GM12891 (cell line): ENCODE measurements at regions not wholly inside any gene's neighbourhood (a gene's known extent, or its start where the extent isn't known, plus 50 kb on each side); places are given as distances from the start of the nearest gene placed in this dataset.
A peak's percentile ranks its signal among the peaks of the same experiment; 100 is the strongest.

Source experiments
- DNase-seq: peaks from one replicate; pipeline ENCODE4 v3.0.0; 2011; ENCODE audit warnings: low spot score; ENCODE audit not compliant: insufficient read length
- FAIRE-seq: peaks from 2 replicates; lab custom pipeline; 2011; peaks lifted over from hg19 to GRCh38; lab: Jason Lieb, UNC
- PAX5 ChIP-seq: IDR thresholded peaks from 2 replicates; pipeline ENCODE4 v1.6.1; 2011; ENCODE audit warnings: low read length, moderate library complexity, mild to moderate bottlenecking; ENCODE audit not compliant: insufficient read depth, severe bottlenecking
- POLR2A ChIP-seq: IDR thresholded peaks from 2 replicates; pipeline ENCODE4 v1.6.1; 2011; ENCODE audit warnings: low read depth, low read length, control low read depth
- POLR2AphosphoS5 ChIP-seq: IDR thresholded peaks from 2 replicates; pipeline ENCODE4 v1.6.1; 2011; ENCODE audit warnings: low read depth, low read length, control low read depth
- POU2F2 ChIP-seq: IDR thresholded peaks from 2 replicates; pipeline ENCODE4 v1.6.1; 2011; ENCODE audit warnings: low read depth, mild to moderate bottlenecking, control low read depth, low read length, moderate library complexity
- SPI1 ChIP-seq: IDR thresholded peaks from 2 replicates; pipeline ENCODE4 v1.6.1; 2011; ENCODE audit warnings: low read depth, low read length, control low read depth
- TAF1 ChIP-seq: IDR thresholded peaks from 2 replicates; pipeline ENCODE4 v1.6.1; 2011; ENCODE audit warnings: low read depth, low read length, control low read depth

GRCh38 chr6:91681296-91681695 is 1094.4 kb upstream of the MAP3K7 start:
- FAIRE-seq, result no peak

DNA sequence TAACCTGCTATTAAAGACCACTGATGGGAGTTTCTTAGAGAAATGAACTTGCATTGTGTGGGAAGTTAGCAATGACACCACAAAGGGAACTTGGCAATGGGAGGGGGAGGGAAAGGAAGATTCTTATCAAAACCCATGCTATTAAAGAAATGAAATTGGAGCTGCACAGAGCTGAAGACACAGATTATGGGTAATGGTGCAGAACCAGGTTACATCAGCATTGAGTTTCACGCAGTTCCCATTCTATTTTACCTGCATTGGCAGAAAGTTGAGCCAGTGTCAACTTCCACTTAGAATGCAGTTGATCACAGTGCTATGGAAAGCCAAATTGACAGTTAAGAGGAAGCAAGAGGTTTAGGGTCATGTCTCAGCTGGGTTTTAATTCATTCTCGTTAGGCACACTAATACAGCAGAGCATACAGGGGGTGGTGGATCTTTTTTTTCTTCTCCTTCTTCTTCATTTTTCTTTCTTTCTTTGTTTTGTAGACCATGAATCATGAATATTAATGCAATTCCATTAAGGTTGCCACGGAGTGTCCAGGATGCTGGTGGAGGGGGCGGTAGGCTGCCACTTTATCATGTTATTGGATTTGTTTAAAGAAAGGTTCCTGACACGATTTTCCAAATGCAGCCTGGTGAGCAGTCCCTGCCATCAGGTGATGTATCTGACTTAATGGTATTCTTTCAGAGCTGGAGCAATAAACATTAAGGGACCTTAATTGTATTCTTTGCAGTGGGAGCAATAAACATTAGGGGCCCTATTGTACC is 1092.0 kb upstream of the MAP3K7 start:
- FAIRE-seq (no peak), DNase-seq (no peak)
- no peak for TF ChIP-seq PAX5
- no peak for TF ChIP-seq POLR2A
- TF ChIP-seq SPI1, result no peak
- TF ChIP-seq POU2F2, result no peak
- no peak for TF ChIP-seq TAF1
- no peak for TF ChIP-seq POLR2AphosphoS5

More at GRCh38 chr6:91681296-91681695, 1094.4 kb upstream of the MAP3K7 start:
- DNase-seq, result no peak
- TF ChIP-seq POLR2AphosphoS5, result no peak
- TF ChIP-seq SPI1, result 0 out of 2 replicates have a peak, but pooled peaks have one; percentile 35

DNA sequence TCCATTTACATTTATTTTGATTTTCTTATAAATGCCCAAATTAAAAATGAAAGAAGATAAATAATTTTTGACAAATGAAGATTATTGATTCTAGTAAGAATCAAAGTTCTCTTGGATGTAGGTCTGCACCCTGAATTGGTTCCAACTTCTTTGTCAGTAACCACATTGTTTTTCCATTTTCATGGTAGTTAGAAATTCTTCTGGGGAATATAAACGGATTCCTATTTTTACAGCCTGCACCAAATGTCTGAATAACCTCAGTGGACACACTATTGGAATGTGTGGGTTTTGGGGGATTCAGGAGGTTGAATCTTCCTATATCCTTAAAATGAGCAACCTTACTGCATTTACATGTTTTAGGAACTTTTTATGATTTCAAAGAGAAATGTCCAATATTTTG is 1085.3 kb upstream of the MAP3K7 start:
- TF ChIP-seq PAX5 (no peak), POLR2AphosphoS5 (no peak), SPI1 (no peak), POLR2A (no peak), POU2F2 (no peak), TAF1 (no peak)
- no peak for FAIRE-seq
- DNase-seq, result no peak

GRCh38 chr6:91669871-91670268 is 1083.0 kb upstream of the MAP3K7 start:
- no peak for FAIRE-seq
- TF ChIP-seq SPI1 (no peak), PAX5 (no peak), POLR2A (no peak), POU2F2 (no peak), TAF1 (no peak), POLR2AphosphoS5 (no peak)
- DNase-seq, result no peak

DNA sequence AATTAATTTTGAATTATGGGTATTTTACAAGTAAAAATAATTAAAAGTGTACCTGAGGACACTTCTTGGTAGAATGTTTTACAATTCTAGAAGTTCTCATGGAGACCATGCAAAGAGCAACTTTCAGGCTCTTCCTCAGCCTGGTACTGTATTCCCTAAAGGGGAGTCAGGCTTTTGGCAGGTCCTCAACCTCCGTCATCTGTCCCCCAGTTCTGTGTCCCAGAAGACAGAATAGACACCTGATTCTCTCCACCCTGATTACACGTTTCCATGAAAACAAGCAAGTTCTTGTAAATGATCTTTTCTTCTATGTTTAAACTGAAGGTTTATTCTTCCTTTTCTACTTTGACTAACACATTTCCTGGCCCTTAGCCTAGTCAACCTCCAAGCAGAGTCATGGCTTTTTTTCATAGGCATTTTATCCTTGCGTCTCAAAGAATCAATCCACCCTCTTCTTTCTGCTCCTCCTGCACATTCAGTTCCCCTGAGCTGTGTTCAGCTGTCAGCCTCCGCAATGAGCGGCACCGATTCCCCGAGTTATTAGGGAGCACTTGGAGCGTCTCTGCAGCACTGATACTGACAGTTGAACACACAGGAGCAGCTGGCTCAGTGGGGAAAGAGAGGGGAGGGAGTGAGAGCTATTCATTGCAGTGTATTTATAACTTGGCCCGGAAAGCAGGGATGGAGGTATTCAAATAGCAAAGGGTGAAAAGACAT is 1082.4 kb upstream of the MAP3K7 start:
- FAIRE-seq (no peak), DNase-seq (no peak)
- no peak for TF ChIP-seq TAF1
- TF ChIP-seq POU2F2, result no peak
- no peak for TF ChIP-seq POLR2A
- no peak for TF ChIP-seq POLR2AphosphoS5
- TF ChIP-seq PAX5, result no peak
- TF ChIP-seq SPI1, result no peak

GRCh38 chr6:91667596-91667995 is 1080.7 kb upstream of the MAP3K7 start:
- FAIRE-seq, result no peak
- DNase-seq, result no peak
- TF ChIP-seq TAF1 (no peak), POLR2A (no peak), PAX5 (no peak), POU2F2 (no peak), POLR2AphosphoS5 (no peak), SPI1 (no peak)

GRCh38 chr6:91664327-91664959 is 1077.6 kb upstream of the MAP3K7 start:
- DNase-seq, result no peak
- FAIRE-seq, result no peak
- 0 out of 2 replicates have a peak, but pooled peaks have one; percentile 15 for TF ChIP-seq SPI1
- no peak for TF ChIP-seq POLR2AphosphoS5

DNA sequence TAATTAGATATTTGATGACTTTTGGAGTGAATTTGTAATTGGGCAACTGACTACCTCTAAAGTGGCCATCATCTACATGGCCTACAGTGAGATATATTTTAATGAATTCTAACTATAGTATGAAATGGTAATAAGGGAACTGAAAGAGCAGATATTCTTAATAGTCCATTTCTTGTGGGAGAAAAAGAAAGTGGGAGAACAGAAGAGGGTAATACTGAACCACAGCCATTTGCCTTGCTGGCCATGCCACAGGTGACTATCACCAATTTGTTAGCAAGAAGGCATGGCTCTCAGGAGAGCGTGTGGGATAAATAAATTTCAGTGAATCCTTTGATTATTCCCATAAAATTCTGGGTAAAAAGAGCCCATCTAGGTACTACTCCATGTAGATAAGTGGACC is 1074.0 kb upstream of the MAP3K7 start:
- FAIRE-seq (no peak), DNase-seq (no peak)
- TF ChIP-seq POU2F2 (no peak), TAF1 (no peak), PAX5 (no peak), POLR2AphosphoS5 (no peak), SPI1 (peak; percentile 58)

DNA sequence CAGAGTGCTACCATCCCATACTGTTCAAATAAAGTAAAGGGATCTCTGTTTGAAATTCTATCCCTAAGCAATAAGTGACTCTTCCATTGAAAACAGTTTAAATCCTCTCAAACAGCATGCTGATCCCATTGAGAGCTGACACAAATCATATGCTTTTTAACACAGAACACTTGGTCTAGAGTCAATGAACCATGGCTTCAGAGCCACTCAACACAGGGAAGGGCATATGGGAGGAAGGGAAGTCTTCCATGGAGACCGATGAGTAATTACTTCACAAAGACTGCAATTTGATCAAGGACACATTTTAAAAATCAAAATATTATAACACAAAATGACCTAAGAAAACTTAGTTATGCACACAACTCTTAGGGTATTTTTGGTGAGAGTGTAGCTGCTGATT is 1073.0 kb upstream of the MAP3K7 start:
- TF ChIP-seq POU2F2 (no peak), PAX5 (no peak), TAF1 (no peak), SPI1 (no peak), POLR2A (no peak), POLR2AphosphoS5 (no peak)
- DNase-seq (no peak), FAIRE-seq (no peak)

- TF ChIP-seq POU2F2 (no peak), SPI1 (no peak)
- FAIRE-seq, result no peak
- DNase-seq, result no peak
Observed at GRCh38 chr6:91654793-91655192, 1067.9 kb upstream of the MAP3K7 start.

GRCh38 chr6:91654357-91654756 is 1067.5 kb upstream of the MAP3K7 start:
- TF ChIP-seq POLR2AphosphoS5, result no peak
- TF ChIP-seq PAX5, result no peak
- TF ChIP-seq POLR2A, result no peak
- no peak for TF ChIP-seq TAF1
- no peak for TF ChIP-seq SPI1
- no peak for TF ChIP-seq POU2F2
- DNase-seq (no peak), FAIRE-seq (no peak)
